DND-41 (cell line): ENCODE measurements at regions not wholly inside any gene's neighbourhood (a gene's known extent, or its start where the extent isn't known, plus 50 kb on each side); places are given as distances from the start of the nearest gene placed in this dataset.

Experiments used
- ATAC-seq: fragments of 200-7000 bp; cut with Tn5 transposase; 3 replicates; pipeline ENCODE4 v1.9.1; 2021; ENCODE audit warnings: low read depth; ENCODE audit not compliant: insufficient read depth
- DNase-seq: peaks from one replicate; pipeline ENCODE4 v3.0.0-alpha.2; 2020
- H2AFZ ChIP-seq: 2 replicates; pipeline ENCODE4 v1.6.0; 2012; ENCODE audit warnings: low read depth, low read length
- H3K27ac ChIP-seq: 2 replicates; pipeline ENCODE4 v1.5.1; 2012; ENCODE audit warnings: low read length, inconsistent platforms
- H3K27me3 ChIP-seq: fragments of 200-600 bp; sonication (generic); 2 replicates; pipeline ENCODE4 v1.6.0; 2012; ENCODE audit warnings: low read length, mild to moderate bottlenecking, inconsistent platforms; ENCODE audit not compliant: insufficient read depth, poor library complexity
- H3K36me3 ChIP-seq: 2 replicates; pipeline ENCODE4 v1.5.1; 2012; ENCODE audit warnings: low read length, inconsistent platforms; ENCODE audit not compliant: insufficient read depth
- H3K4me1 ChIP-seq: 2 replicates; pipeline ENCODE4 v1.5.1; 2012; ENCODE audit warnings: mild to moderate bottlenecking, low read length; ENCODE audit not compliant: insufficient read depth
- H3K4me2 ChIP-seq: 2 replicates; pipeline ENCODE4 v1.6.0; 2012; ENCODE audit warnings: mild to moderate bottlenecking, moderate library complexity, low read length, inconsistent platforms; ENCODE audit not compliant: insufficient read depth
- H3K4me3 ChIP-seq, 2 experiments: fragments of 200-600 bp in 1 of 2; shearing (Covaris generic) in 1 of 2; 2 replicates each; pipeline ENCODE4 v1.5.1; 2012 to 2016; ENCODE audit warnings: inconsistent platforms in 2 of 2, low read length in 2 of 2, mild to moderate bottlenecking in 2 of 2, low read depth in 1 of 2, moderate library complexity in 1 of 2
- H3K79me2 ChIP-seq: 2 replicates; pipeline ENCODE4 v1.6.0; 2012; ENCODE audit warnings: low read length, inconsistent platforms; ENCODE audit not compliant: insufficient read depth
- H3K9ac ChIP-seq: 2 replicates; pipeline ENCODE4 v1.6.0; 2012; ENCODE audit warnings: low read depth, mild to moderate bottlenecking, inconsistent platforms, low read length, moderate library complexity
- H3K9me3 ChIP-seq: 2 replicates; pipeline ENCODE4 v1.5.1; 2012; ENCODE audit warnings: low read length, moderate library complexity, mild to moderate bottlenecking, inconsistent platforms; ENCODE audit not compliant: insufficient read depth, severe bottlenecking
- H4K20me1 ChIP-seq: 2 replicates; pipeline ENCODE4 v1.6.0; 2012; ENCODE audit warnings: low read length; ENCODE audit not compliant: insufficient read depth
- EZH2 ChIP-seq: IDR thresholded peaks from 3 replicates; pipeline ENCODE4 v1.6.1; 2012; ENCODE audit warnings: borderline replicate concordance, low read depth, mild to moderate bottlenecking, moderate library complexity, low read length, inconsistent platforms; ENCODE audit not compliant: severe bottlenecking
- TF ChIP-seq, protein P1 (sequence below): IDR thresholded peaks from 2 replicates; pipeline ENCODE4 v1.5.1; 2012; ENCODE audit warnings: borderline replicate concordance, low read length, moderate library complexity, mild to moderate bottlenecking; ENCODE audit not compliant: poor library complexity, severe bottlenecking; ENCODE audit errors: extremely low read depth

DNA sequence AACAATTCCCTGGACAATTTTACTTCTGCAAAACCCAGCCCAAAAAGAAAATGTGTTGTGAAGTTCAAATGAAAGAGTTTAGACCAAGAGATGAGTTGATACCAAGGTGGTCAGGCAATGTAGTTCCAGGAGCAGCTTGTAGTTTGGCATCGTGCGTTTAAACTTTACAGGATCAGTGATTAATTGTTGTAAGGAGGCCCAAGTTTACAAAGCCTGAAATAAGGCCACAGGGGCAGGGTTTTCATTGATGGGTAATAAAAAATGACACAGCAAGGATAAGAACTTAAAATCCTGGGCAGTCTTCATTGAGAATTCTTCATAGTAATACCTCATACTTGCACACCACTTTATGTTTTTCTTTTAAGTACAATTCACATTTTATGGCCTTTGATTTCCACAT is 463.9 kb upstream of the HNRNPA3 start:
- no peak overlapping the region for H3K4me3 ChIP-seq
- TF ChIP-seq, protein P1, sequence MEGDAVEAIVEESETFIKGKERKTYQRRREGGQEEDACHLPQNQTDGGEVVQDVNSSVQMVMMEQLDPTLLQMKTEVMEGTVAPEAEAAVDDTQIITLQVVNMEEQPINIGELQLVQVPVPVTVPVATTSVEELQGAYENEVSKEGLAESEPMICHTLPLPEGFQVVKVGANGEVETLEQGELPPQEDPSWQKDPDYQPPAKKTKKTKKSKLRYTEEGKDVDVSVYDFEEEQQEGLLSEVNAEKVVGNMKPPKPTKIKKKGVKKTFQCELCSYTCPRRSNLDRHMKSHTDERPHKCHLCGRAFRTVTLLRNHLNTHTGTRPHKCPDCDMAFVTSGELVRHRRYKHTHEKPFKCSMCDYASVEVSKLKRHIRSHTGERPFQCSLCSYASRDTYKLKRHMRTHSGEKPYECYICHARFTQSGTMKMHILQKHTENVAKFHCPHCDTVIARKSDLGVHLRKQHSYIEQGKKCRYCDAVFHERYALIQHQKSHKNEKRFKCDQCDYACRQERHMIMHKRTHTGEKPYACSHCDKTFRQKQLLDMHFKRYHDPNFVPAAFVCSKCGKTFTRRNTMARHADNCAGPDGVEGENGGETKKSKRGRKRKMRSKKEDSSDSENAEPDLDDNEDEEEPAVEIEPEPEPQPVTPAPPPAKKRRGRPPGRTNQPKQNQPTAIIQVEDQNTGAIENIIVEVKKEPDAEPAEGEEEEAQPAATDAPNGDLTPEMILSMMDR = no peak
- TF ChIP-seq EZH2 = no peak
- no peak overlapping the region for H3K27ac ChIP-seq
- H3K36me3 ChIP-seq = no peaks in the 10 kb centered on the region
- no peak overlapping the region for H3K4me2 ChIP-seq
- H3K9me3 ChIP-seq = no peaks in the 10 kb centered on the region
- H2AFZ ChIP-seq = no peak overlapping the region
- no peaks in the 10 kb centered on the region for H4K20me1 ChIP-seq
- DNase-seq (no peak), ATAC-seq (no peak)
- H3K9ac ChIP-seq = no peak overlapping the region
- no peaks in the 10 kb centered on the region for H3K79me2 ChIP-seq
- H3K4me1 ChIP-seq = no peaks in the 10 kb centered on the region
- H3K27me3 ChIP-seq = no peaks in the 10 kb centered on the region

DNA sequence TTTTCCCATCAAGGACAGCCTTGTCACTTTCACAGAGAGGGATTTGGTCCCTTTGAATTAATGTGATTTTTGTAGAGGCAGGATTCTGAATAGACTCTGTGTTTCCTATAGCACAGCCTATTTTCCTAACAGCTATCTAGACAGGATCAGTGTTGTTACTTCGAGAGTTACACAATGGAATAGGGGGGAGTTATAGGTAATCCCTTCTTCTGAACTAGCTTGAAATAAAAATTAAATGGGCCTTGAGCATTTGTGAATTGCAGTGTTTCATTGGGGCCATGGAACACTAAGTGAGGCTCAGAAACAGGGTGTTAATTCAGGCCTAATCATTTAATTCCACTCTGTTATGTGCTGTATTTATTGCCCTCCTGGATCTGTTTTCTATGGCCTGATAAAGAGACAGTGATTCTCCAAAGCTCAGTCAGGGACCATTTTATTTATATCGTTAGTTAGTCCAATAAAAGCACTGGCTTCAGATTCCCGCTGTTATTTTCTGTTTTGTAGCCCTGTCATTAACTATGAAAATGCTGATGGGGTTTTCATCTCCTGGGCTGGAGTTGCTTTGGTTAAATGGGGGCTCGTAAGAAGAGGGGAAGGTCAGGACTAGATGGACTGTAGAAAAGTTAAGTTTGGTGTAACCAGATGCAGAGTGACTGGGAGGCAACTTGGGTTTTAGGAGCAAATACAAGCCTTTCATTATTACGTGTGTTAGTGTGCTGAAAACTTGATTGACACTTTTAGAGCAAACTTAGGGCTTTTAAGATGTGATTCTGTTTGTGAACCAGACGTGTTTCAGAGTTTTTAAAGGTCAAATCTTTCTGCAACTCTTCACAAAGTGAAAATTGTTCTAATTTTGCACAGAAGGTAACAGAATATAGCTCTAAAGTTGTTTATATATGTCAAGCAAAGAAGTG is 461.0 kb upstream of the HNRNPA3 start:
- H4K20me1 ChIP-seq = no peaks in the 10 kb centered on the region
- H3K27ac ChIP-seq = no peak overlapping the region
- H3K9ac ChIP-seq = no peak overlapping the region
- H3K9me3 ChIP-seq = no peaks in the 10 kb centered on the region
- no peak overlapping the region for H3K4me3 ChIP-seq
- no peaks in the 10 kb centered on the region for H3K36me3 ChIP-seq
- H3K4me1 ChIP-seq = no peaks in the 10 kb centered on the region
- no peak overlapping the region for H2AFZ ChIP-seq
- no peaks in the 10 kb centered on the region for H3K79me2 ChIP-seq
- ATAC-seq (no peak), DNase-seq (no peak)
- H3K27me3 ChIP-seq = no peaks in the 10 kb centered on the region
- TF ChIP-seq, protein P1 = no peak
- no peak for TF ChIP-seq EZH2
- H3K4me2 ChIP-seq = no peak overlapping the region

DNA sequence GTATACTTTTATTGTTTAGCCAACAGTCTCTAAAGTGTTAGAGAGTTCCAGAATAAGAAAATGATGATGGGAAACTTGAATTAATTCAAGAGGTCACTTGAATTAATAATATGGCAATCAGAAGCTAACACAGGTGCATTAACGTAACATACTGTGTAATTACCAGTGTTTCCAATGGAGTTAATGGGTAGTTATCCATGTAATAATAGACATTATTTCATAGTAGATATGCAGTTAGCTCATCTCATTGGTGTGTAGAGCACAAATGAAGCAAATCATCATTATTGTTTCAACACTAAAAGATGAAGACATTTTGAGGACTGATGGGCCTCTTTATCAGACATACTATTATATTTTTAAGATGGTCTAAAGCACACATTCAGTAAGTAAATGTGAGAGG is 460.3 kb upstream of the HNRNPA3 start:
- DNase-seq = no peak
- Histone ChIP-seq H3K27me3 (no peaks in the 10 kb centered on the region), H3K27ac (no peak overlapping the region), H3K9ac (no peak overlapping the region), H4K20me1 (no peaks in the 10 kb centered on the region), H2AFZ (no peak overlapping the region), H3K9me3 (no peaks in the 10 kb centered on the region), H3K4me2 (no peak overlapping the region), H3K36me3 (no peaks in the 10 kb centered on the region), H3K4me3 (no peak overlapping the region), H3K4me1 (no peaks in the 10 kb centered on the region), H3K79me2 (no peaks in the 10 kb centered on the region)
- no peak for TF ChIP-seq EZH2
- TF ChIP-seq, protein P1 = no peak
- no peak for ATAC-seq
